Renal cortex interstitium (tissue), 11 donors: ENCODE measurements at regions not wholly inside any gene's neighbourhood (a gene's known extent, or its start where the extent isn't known, plus 50 kb on each side); places are given as distances from the start of the nearest gene placed in this dataset.

Experiments
- DNase-seq, 11 donors: peaks; one replicate each; pipeline ENCODE4 v3.0.0-alpha.2; 2013; ENCODE audit warnings: low read depth in 9 of 11, low spot score in 4 of 11; ENCODE audit errors: extremely low read depth in 1 of 11

DNA sequence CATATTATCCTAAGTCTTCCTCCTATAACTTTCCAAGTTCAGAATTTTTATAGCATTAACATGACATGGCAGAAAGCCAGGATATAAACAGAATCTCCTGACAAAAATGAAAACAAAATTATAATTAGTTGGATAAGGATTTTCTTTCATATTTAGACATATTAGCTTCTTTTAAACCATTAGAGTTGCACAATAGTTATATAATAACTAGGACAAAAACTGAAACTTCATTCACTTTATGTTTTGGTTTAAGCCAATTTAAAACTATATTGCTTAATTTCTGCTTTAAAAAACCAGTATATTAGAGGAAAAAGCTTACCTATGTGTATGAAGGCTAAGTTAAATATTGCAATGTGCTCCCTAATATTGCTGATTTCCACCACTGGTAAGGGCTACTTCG lies 254.8 kb downstream of the GPD2 start:
- no peak for DNase-seq

DNA sequence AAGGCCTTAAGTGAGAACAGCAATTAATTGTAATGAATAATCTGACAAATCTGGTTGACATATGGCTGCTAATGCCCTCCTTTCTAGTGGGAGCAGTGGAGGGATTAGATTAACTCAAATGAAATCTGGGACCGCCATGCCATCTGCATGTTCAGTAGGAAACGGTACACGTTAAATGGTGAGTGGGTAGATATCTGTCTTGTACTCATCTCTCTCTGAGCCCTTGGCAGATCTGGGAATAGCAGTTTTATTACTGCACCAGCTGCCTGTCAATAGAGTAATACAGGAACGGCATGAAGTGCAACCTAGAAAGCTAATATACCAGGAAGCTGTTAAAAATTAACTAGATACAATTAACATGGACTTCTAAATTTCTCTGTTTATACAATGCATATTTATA lies 258.8 kb downstream of the GPD2 start:
- DNase-seq = no peak

DNA sequence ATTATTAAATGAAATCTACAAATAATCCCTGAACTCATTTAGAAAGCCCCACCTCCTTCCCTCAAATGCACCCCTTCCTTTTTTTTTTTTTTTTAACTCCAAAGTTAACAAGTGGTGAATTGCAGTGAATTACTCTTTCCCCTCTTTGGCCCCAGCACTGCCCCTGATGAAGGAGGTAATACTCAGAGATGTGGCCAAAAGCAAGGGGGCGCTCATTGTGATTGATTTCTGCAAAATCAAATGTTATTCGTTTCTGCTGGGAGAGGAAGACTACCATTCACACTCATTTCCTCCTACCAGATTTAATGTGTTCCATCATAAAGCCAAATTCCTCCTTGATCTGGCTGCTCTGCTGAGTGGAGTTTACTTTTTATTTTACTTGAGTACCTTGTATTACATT lies 259.4 kb downstream of the GPD2 start:
- DNase-seq = no peak

DNA sequence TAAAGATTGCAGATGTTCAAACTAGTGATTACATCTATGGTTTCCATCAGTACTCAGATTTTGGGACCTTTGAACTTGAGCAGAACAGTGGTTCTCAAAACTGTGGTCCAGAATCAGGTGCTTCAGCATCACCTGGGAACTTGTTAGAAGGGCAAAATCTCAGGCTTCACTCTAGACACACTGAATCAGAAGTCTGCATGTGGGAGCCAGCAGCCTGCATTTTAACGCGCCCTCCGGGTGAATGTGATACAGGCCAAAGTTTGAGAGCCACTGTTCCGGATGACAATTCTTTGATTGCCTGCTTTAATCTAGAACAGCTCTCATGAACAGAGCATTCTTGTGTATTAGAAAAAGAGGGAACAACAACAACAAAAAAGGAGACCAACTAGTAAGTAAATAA lies 261.7 kb downstream of the GPD2 start:
- no peak for DNase-seq

DNA sequence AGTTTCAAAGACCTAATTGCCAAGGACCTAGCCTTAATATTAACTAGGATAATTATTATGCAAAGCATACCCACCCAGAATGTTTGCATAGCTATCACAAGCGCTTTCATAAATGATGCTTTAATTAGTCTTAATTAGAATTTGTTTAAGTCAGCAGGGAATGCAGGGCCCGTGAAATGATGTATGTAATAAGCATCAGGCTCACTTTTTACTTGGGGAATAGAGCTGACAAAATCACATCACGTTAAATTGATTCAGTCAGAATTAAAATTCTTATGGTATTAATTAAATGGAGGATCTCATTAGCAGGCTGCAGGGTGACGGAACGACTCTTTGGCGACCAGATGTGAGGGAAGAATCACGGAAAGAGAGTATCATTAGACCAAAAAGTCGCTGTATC lies 264.5 kb downstream of the GPD2 start:
- DNase-seq = no peak

DNA sequence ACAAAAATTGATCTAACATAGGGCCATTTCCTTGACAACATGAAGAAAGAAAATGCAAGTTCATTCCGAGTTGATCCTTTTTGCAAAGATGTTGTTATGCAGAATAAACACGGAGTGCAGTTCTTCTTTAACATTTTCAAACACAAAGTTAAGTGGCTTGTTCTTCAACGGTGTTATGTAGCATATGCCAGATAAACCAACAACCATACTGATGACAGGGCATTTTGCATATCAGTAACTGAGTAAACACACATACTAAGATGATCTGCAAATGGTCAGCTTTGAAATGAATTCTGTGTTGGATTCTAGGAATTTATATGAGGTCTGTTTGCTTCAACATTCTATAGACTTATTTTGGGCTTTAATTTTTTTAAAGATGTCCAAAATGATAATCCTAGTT lies 266.4 kb downstream of the GPD2 start:
- DNase-seq = no peak

DNA sequence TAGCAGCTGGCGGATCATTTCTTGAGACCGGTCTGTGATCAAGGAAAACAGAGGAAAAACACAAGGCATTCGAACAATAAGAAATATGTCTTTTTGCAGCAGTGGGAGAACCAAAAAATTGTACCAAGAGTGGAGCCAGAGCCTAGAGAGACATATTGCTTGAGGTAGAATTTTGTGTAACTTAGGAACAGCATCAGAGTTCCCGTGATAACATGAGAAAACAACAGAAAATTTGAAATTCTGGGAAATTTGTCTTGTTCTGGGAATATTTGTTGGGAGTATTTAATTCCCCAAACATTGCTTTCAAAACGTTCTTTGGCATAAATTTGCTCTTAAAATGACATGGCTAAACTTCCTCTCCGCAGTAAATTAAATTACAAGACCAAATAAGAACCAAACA lies 267.5 kb downstream of the GPD2 start:
- DNase-seq = no peak

DNA sequence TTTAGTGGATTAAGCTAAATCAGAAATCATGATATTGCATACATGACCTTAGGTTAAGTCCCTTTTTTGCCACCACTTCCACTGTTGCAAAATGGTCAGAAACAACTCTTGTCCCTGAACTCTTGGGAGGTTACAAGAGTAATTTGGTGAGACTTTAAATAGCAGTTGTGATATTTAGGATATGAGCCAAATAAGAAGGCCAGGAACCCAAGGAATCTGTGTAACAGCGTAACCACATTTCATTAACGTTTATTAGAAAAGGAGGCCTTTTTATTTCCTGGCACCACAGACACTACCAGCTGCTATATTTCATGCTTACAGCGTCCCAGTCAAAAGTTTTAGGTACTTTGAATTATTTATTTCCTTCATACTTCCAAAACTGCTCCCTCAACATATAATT lies 268.0 kb downstream of the GPD2 start:
- no peak for DNase-seq

DNA sequence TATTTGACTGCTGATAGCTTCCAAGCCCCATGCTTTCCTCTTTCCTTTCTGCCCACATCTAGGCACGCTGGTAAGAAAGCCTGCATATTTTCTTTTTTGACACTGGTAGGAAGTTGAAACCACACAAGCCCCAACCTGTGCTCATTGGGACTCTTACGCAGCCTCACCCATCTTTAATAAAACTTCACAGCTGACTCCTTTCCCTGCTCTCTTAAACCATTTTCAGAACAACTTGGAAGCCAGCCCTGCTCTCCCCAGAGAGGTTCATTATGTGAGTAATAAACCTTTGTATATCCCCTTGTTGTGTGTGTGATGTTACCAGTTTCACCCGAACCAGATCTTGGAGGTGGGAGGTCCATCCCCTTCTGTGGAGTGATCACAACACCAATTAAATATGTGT lies 268.4 kb downstream of the GPD2 start:
- DNase-seq = peak in 6 of 11 donors; percentile 27 to 47 (median 39)

DNA sequence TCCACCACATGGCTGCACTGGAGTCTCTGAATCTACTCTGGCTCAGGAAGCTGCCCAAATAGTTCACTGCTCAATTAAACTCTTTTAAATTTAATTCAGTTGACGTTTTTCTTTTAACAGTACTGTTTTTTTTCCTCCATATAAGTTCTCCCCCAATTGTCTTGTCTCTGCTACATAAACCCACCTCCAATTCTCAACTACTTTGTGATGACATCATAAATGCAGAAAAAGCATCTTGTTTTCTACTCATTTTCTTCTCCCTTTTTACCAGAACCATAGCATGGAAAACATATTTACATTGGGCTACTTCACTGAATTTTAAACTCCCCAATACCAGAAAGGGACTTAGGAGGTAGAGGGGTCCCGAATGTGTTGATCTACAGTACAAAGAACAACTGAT lies 270.4 kb downstream of the GPD2 start:
- no peak for DNase-seq

DNA sequence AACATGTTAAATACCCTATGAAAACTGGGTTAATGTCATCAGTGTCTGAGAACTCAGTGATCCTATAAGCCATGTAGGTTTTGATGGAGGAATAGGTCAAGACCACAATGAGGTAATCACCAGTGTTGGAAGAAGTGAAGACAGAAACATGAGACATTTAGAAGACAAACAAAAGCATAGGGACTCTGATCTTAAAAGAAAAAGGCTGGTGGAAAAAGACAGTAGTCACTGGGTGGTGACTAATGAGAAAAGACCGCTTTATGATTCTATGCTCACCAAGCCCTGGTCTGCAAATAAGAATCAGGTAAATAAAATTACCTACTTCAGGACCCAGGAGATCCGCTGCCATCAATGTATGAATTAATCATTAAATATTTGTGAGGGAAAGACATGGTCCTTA lies 271.9 kb downstream of the GPD2 start:
- DNase-seq = no peak

DNA sequence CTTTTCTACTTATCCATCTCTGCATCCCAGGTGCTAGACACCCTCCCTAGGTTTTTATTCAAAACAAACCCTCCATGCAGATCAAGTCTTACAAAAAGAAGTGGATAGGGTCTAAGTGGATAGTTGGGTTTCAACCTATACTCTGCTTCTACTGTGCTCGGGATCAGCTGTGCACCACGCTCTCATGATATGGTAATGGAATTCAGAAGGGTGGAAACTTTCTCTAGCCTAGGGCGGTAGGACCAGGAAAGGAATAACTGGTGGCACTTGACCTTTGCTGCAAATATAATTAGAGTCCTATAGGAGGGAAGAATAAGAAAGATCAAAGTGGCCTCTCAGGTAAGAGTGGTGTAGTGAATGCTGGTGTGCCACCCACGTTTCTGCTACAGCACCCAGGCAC lies 272.9 kb downstream of the GPD2 start:
- DNase-seq = no peak

DNA sequence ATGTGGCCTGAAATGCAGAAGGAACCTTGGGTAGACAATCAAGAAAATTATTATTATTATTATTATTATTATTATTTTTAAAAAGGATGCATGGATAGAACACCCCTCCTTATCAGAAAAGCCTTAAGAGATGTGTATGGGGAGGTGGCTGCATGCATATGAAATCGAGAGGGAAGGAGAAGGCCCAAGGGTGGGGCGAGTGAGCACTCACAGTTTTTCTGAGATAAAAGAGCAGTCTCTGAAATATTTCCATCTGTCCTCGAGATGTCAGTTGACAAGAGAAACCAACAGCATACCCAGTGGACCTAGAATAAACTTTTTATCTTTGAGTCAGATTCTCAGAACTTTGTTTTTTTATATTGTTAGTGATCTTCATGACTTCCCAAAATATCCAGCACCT lies 282.9 kb downstream of the GPD2 start:
- no peak for DNase-seq

DNA sequence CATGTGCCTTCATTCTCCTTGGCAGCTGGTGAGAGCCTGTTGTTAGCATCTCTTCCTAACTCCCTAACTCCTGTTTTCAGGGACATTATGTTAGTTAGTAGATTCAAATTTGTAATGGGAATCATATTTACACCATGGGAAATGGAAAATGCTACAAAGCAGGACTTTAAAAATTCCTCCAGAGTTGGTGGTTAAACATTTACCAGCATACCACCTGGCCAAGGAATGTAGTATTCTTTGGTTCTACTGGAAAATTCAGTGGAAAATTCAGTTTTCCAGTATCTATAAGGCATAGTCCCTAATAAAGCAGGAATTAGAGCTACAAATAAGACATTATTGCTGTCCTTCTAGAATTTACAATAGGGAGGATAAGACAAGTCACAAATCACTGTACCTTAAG lies 291.7 kb downstream of the GPD2 start:
- no peak for DNase-seq

DNA sequence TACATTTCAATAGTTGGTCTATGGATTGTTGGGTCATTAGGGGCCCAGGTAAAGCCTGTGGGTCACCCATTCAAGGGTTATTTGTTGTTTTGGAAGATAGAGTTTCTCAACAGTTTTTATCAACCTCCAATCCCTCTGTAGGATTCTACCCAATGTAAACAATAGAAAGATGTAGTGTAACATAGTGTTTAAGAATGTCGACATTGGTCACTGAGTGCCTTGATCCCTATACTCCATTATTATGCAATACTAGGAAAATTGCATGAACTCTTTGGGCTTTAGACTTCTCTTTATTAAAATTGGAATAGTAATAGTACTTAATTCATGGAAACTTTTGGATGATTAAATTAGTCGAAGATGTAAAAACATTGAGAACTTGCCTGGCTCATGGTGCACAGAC lies 292.1 kb downstream of the GPD2 start:
- no peak for DNase-seq

DNA sequence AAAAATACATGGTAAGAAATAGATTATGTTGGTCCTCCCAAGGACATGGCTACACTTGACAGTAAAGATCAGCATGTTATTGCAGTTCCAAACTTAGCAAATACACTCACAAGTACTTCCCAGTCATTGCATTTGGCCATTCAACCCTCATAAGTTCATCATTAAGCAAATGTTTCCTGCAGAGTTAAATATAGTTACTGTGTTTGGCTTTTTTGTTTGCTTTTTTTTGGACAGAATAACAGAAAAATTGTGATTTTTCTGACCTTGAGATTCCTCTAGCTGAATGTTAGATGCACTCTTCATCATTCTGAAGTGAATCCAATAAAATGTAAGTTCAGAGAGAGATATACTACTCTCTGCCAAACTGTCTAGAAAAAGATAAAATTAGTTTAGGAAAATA lies 295.3 kb downstream of the GPD2 start:
- no peak for DNase-seq

DNA sequence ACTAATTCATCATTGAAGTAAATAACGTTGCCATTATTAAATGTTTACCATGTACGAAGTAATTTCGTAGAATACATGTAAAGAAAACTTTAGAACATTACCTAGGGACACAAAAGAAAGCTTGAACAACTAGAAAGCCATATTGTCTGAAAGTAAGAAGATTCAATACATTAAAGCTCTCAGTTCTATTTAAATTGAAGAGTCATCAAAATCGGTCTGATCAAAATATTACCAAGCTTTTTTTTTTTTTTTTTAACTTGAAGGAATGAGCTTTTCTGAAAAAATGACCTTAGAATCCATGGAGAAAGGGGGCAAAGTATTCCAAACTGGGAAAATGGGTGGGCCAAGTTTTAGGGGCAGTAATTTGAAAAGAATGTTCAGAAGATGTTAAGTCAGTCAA lies 300.8 kb downstream of the GPD2 start:
- DNase-seq = no peak

DNA sequence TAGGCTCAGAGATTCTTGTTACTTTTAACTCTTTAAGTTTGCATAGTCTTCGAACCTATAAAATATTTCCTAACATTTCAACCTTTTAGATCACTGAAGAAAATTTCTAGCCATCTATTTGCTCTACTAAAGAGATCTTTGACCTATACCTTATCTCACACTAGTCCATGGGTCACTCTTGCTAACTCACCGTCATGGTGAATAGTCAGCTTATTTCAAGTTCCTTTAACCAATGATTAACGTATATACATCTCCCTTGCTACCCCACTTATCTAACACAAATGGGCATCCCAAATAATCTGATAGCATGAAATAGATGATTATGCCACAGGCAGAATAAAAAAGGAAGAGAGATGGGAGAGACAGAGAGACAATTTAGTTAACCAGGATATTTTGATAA lies 303.1 kb downstream of the GPD2 start:
- no peak for DNase-seq

DNA sequence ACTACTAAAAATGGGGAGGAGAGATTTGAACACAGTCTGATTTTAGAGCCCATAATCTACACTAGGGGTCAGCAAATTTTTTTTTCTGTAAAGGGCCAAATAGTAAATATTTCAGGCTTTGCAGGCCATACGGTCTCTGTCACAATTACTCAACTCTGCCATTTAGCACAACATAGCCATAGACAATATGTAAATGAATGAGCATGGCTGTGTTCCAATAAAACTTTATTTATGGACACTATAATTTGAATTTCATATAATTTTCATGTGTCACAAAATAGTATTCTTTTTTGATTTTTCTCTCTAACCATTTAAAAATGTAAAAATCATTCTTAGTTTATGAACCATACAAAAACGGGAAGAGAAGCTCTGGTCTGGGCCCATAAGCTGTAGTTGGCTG lies 309.4 kb downstream of the GPD2 start:
- DNase-seq = no peak

DNA sequence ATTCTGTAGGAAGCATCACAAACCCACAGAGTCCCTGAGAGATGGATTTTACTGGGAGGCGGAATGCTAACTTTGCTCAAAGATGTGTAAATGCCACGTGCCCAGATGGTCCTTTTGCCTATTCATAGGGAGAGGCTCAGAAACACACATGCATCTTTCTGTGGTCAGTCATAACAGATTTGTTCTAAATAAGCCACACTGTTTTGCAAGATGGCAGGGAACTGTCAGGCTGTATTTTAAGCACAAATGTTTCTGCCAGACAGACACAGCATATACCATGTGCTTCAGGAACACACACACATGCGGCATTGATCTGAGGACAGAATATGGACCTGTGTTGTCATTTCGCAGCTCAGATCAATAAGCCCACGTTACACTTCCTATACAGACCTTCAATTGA lies 312.0 kb downstream of the GPD2 start:
- no peak for DNase-seq

DNA sequence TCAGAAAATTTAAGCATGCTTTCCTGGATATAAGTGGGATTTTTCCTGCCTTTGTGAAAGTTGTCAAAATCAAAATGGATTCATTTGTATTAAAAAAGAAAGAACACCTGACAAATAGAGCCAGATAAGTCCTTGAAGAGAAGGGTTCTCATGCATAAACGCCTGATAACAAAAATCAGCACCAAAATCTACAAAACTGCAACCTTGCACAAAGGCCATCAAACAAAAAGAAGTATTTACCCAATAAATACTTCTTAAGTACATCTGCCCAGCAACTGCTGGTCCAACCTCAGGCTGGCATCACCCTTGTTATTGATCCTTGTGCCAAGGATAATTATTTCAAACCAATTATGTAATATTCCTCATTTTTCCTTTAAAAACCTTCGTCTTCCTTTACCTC lies 315.9 kb downstream of the GPD2 start:
- DNase-seq = no peak

DNA sequence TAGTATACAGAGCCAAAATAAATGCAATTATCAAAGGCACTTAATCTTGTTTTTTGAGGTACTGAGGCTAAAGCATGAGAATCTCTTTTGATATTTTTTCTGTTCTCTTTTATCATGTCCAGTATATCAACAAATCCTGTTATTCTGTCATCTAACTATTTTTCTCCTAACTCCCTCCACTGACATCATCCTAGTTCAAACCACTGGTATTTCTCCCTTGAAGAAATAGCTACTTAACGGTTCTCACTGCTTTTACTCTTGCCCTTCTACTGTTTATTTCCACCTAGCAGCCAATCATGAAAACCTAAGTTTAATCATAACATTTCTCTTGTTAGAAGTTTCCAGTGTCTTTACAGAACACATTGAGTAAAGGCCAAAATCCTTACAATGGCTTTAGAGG lies 317.6 kb downstream of the GPD2 start:
- no peak for DNase-seq
